Activated CD8-positive, alpha-beta memory T cell treated with anti-CD3 and anti-CD28 coated beads for 36 hours (primary cell): ENCODE measurements at regions not wholly inside any gene's neighbourhood (a gene's known extent, or its start where the extent isn't known, plus 50 kb on each side); places are given as distances from the start of the nearest gene placed in this dataset.
"Not testable (repeated sequence)": the region's sequence is repeated elsewhere in the genome, so short reads cannot be mapped to it uniquely, and the experiment has no call there.

Source experiments
- CTCF ChIA-PET: fragments of 350-600 bp; sonication (Branson Sonifier 250); formaldehyde crosslinking; loops from one replicate; lab custom pipeline; 2021; ENCODE audit warnings: antibody characterized with exemption; lab: Charles Lee
- POLR2A ChIA-PET: fragments of 350-600 bp; sonication (Branson Sonifier 250); formaldehyde crosslinking; loops from one replicate; lab custom pipeline; 2021; ENCODE audit warnings: antibody characterized with exemption; lab: Charles Lee

- ChIA-PET POLR2A (no interaction called here), CTCF (interaction anchor here (0.7 kb wide), 1 partner anchor 20 kb away, joined by 3 read pairs; no protein-coding TSS in a partner anchor)
Measured at GRCh38 chr3:144548346-144548745, 576.7 kb downstream of the DIPK2A start.

- ChIA-PET POLR2A (no interaction called here), CTCF (no interaction called here)
Measured at GRCh38 chr3:144549166-144549565, 577.5 kb downstream of the DIPK2A start.

GRCh38 chr3:144552346-144553057 is 580.9 kb downstream of the DIPK2A start:
- ChIA-PET CTCF (no interaction called here), POLR2A (no interaction called here)

GRCh38 chr3:144553301-144553700 is 581.7 kb downstream of the DIPK2A start:
- POLR2A ChIA-PET, result no interaction called here

GRCh38 chr3:144554889-144555288 is 583.3 kb downstream of the DIPK2A start:
- CTCF ChIA-PET, result no interaction called here
- POLR2A ChIA-PET, result no interaction called here

More at GRCh38 chr3:144553301-144553700, 581.7 kb downstream of the DIPK2A start:
- CTCF ChIA-PET, result no interaction called here

- POLR2A ChIA-PET, result no interaction called here
- CTCF ChIA-PET, result no interaction called here
Measured at GRCh38 chr3:144556392-144556791, 584.8 kb downstream of the DIPK2A start.

GRCh38 chr3:144557515-144557914 is 585.9 kb downstream of the DIPK2A start:
- ChIA-PET POLR2A (no interaction called here), CTCF (no interaction called here)

- POLR2A ChIA-PET, result no interaction called here
- CTCF ChIA-PET, result no interaction called here
Measured at GRCh38 chr3:144564011-144564410, 592.4 kb downstream of the DIPK2A start.

GRCh38 chr3:144566320-144566719 is 594.7 kb downstream of the DIPK2A start:
- ChIA-PET POLR2A (no interaction called here), CTCF (no interaction called here)

- ChIA-PET POLR2A (no interaction called here), CTCF (no interaction called here)
Measured at GRCh38 chr3:144569651-144570050, 598.0 kb downstream of the DIPK2A start.

- ChIA-PET POLR2A (no interaction called here), CTCF (no interaction called here)
Measured at GRCh38 chr3:144583871-144584270, 612.2 kb downstream of the DIPK2A start.

- ChIA-PET POLR2A (no interaction called here), CTCF (no interaction called here)
Measured at GRCh38 chr3:144585408-144585807, 613.8 kb downstream of the DIPK2A start.

GRCh38 chr3:144585953-144586352 is 614.3 kb downstream of the DIPK2A start:
- POLR2A ChIA-PET, result no interaction called here
- CTCF ChIA-PET, result no interaction called here

GRCh38 chr3:144586382-144586781 is 614.8 kb downstream of the DIPK2A start:
- ChIA-PET POLR2A (no interaction called here), CTCF (no interaction called here)

GRCh38 chr3:144590854-144591253 is 619.2 kb downstream of the DIPK2A start:
- CTCF ChIA-PET, result no interaction called here
- POLR2A ChIA-PET, result no interaction called here

GRCh38 chr3:144593881-144594280 is 622.3 kb downstream of the DIPK2A start:
- POLR2A ChIA-PET, result no interaction called here
- CTCF ChIA-PET, result no interaction called here

GRCh38 chr3:144620236-144620635 is 648.6 kb downstream of the DIPK2A start:
- POLR2A ChIA-PET, result not testable (repeated sequence)

GRCh38 chr3:144622845-144623244 is 651.2 kb downstream of the DIPK2A start:
- CTCF ChIA-PET, result no interaction called here
- POLR2A ChIA-PET, result no interaction called here

More at GRCh38 chr3:144620236-144620635, 648.6 kb downstream of the DIPK2A start:
- CTCF ChIA-PET, result not testable (repeated sequence)

- ChIA-PET CTCF (no interaction called here), POLR2A (no interaction called here)
Measured at GRCh38 chr3:144624656-144625055, 653.0 kb downstream of the DIPK2A start.

GRCh38 chr3:144626835-144627234 is 655.2 kb downstream of the DIPK2A start:
- POLR2A ChIA-PET, result no interaction called here

GRCh38 chr3:144629381-144629780 is 657.8 kb downstream of the DIPK2A start:
- POLR2A ChIA-PET, result no interaction called here
- CTCF ChIA-PET, result no interaction called here

More at GRCh38 chr3:144626835-144627234, 655.2 kb downstream of the DIPK2A start:
- CTCF ChIA-PET, result no interaction called here

GRCh38 chr3:144636833-144637232 is 665.2 kb downstream of the DIPK2A start:
- ChIA-PET CTCF (no interaction called here), POLR2A (no interaction called here)
